Right cardiac atrium (tissue), 5 donors: ENCODE measurements at regions not wholly inside any gene's neighbourhood (a gene's known extent, or its start where the extent isn't known, plus 50 kb on each side); places are given as distances from the start of the nearest gene placed in this dataset.

Source experiments
- ATAC-seq, 2 donors: fragments of 200-7000 bp; cut with Tn5 transposase; one replicate each; pipeline versions ENCODE4 v1.8.0 to v1.9.1; 2020; ENCODE audit warnings: moderate library complexity in 2 of 2, mild to moderate bottlenecking in 1 of 2
- DNase-seq, 3 donors: peaks; one replicate each; pipeline ENCODE4 v3.0.0-alpha.2; 2020
- H3K27ac ChIP-seq: one replicate; pipeline ENCODE4 v1.5.1; 2013; ENCODE audit warnings: mild to moderate bottlenecking, low read length, control low read depth, moderate library complexity
- H3K27me3 ChIP-seq: one replicate; pipeline ENCODE4 v1.6.1; 2013; ENCODE audit not compliant: control insufficient read depth, insufficient read depth
- H3K4me1 ChIP-seq: one replicate; pipeline ENCODE4 v1.6.1; 2013; ENCODE audit warnings: low read length; ENCODE audit not compliant: control insufficient read depth, insufficient read depth
- H3K4me3 ChIP-seq: one replicate; pipeline ENCODE4 v1.5.1; 2013; ENCODE audit warnings: low read length, control low read depth
- H3K9me3 ChIP-seq: one replicate; pipeline ENCODE4 v1.6.1; 2013; ENCODE audit warnings: low read length; ENCODE audit not compliant: control insufficient read depth
- WGBS: extraction: QIAGEN DNeasy Blood & Tissue Kit; methylation state at CpG from one replicate; pipeline ENCODE4 v1.1.7; 2013; 5-methylcytosine and 5-hydroxymethylcytosine counted together
- intact Hi-C, 4 donors: fragments of 100-400 bp; cut with DNase I; formaldehyde crosslinking; loops; one replicate each; pipeline versions ENCODE4 v1.11.0 to v1.14.0; 2022 to 2023
- donor health status: healthy with polysubstance abuse.
- donor health status: DM: no; HTN: yes; CAD: no.
- donor health status: DM: no; HTN: no; CAD: no.
- donor health status: DM: no; HTN: yes; CAD: no; lungs with severe emphysema.
- donor health status: DM: yes; HTN: yes; CAD: no.

DNA sequence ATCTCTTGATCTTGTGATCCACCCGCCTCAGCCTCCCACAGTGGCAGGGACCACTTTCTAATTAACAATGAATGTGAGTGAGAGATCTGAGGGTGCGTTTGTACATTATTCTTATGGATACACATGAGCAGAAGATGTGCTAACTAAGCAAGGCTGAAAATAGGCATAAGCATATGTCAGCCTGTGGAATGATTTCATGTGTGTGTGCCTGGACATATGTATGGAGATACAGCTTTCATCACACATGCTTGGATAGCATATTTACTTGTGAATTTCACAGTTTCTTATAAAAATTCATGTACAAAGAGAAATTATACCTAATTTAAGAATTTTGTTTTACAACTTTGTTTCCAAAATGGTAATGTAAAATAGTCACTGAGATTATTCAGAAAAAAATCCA is 565.6 kb downstream of the MTRR start:
- DNase-seq (no peak), ATAC-seq (no peak)
- Histone ChIP-seq H3K4me3 (no peak overlapping the region), H3K9me3 (no peaks in the 10 kb centered on the region), H3K4me1 (no peaks in the 10 kb centered on the region), H3K27ac (no peak overlapping the region), H3K27me3 (no peaks in the 10 kb centered on the region)
- WGBS = 85% methylated on average over 2 of the region's 2 CpGs
- intact Hi-C loops = no loop called here

- Histone ChIP-seq H3K4me3 (no peak overlapping the region), H3K9me3 (peaks cover 2% of the 10 kb centered on the region), H3K27me3 (no peaks in the 10 kb centered on the region), H3K27ac (no peak overlapping the region), H3K4me1 (no peaks in the 10 kb centered on the region)
- 36% methylated on average over 1 of the region's 1 CpG for WGBS
- DNase-seq (peak in 1 of 3 donors; percentile 51), ATAC-seq (peak; percentile 67 to 84)
- intact Hi-C loops = no loop called here
These were observed 568.0 kb downstream of the MTRR start for GRCh38 chr5:8436924-8437323.

- H3K9me3 ChIP-seq = peaks cover 3% of the 10 kb centered on the region
- intact Hi-C loops = no loop called here
- no peak for ATAC-seq
- H3K27ac ChIP-seq = no peak overlapping the region
- H3K27me3 ChIP-seq = no peaks in the 10 kb centered on the region
- H3K4me1 ChIP-seq = no peaks in the 10 kb centered on the region
- H3K4me3 ChIP-seq = no peak overlapping the region
- DNase-seq = no peak
- WGBS = 52% methylated on average over 1 of the region's 1 CpG
These were observed 576.2 kb downstream of the MTRR start for GRCh38 chr5:8445139-8445538.

DNA sequence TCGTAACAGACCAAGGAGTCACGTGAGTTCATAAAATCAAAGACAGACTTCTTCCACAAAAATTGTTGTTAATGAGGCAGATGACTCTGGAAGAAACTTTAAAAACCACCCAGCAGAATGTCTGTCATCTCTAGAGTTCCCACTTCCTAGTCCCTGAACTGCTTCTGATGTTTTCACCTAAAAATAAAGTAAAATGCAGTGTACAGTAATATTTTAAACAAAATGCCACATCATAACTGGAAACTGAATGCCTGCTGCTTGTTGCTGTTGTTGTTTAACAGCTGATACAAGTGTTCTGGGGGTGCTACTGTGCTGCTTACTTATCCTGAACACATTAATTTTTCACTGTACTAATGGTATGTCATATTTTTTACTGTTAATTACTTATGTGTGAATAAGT is 577.2 kb downstream of the MTRR start:
- ATAC-seq = no peak
- Histone ChIP-seq H3K4me3 (no peak overlapping the region), H3K27me3 (no peaks in the 10 kb centered on the region), H3K9me3 (peaks cover 3% of the 10 kb centered on the region), H3K27ac (no peak overlapping the region), H3K4me1 (no peaks in the 10 kb centered on the region)
- 87% methylated on average over 2 of the region's 2 CpGs for whole genome bisulfite sequencing
- no peak for DNase-seq
- intact Hi-C loops = no loop called here

DNA sequence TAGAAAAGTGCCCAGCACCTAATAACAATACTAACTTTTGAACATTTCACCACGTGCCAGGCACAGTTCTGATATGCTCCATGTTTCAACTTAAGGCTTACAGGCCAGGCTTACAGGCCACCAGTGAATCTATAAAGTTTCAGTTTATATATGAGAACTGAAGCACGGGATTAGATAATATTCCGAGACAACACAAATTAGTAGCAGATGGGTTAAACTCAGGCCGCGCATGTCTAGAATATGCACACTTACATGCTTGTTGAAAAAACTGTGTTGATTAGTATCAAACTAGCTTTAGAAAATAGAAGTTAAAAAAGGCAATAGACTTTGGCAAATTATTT is 587.9 kb downstream of the MTRR start:
- Histone ChIP-seq H3K4me3 (peak overlapping the region; percentile 22), H3K4me1 (no peaks in the 10 kb centered on the region), H3K27me3 (no peaks in the 10 kb centered on the region), H3K9me3 (no peaks in the 10 kb centered on the region), H3K27ac (peak overlapping the region; percentile 22)
- DNase-seq (no peak), ATAC-seq (no peak)
- 69% methylated on average over 5 of the region's 5 CpGs for WGBS
- intact Hi-C loops = no loop called here

DNA sequence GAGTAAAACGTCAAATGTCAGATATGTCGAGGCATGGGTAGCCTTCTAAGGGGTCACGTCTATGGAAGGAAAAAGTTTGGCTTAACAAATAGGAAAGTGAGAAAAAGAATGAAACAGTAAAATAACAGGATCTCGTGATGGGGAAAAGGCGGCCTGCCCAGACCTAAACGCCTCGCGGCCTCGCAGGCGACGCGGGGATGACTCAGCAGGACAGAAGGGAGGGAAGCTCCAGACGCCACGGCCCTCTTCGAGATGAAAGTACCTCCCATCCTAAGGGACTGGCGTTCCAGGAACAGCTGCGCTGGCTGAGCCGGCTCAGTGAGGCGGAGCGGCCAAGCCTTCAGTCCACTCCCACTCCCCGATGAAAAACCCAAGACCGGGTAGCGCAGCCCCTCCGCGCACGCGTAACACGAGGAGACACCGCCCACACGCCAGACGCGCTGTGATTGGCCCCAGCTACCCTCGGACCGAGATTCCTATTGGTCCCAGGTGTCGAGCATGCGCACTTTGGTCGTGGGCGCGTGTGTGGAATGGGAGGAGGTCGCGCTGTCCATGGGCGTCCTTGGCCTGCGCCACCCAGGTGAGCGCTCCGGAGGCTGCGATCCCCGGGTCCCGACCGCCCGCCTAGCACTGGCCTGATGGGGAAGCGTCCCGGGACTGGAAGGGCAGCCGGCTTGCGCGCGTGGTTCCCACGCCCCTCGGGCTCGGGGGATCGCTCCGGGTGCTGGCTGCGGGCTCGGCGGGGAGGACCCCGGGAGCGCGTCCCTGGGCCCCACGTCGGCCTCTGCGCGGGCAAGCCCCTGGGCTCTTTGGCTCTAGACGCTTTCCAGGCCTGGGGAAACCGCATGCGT is 588.5 kb downstream of the MTRR start:
- peak overlapping the region; percentile 86 for H3K27ac ChIP-seq
- intact Hi-C loops = no loop called here
- 29% methylated on average over 74 of the region's 74 CpGs for WGBS
- ATAC-seq (peak; percentile 100), DNase-seq (peak; percentile 96 to 98 (median 98))
- no peaks in the 10 kb centered on the region for H3K9me3 ChIP-seq
- no peaks in the 10 kb centered on the region for H3K27me3 ChIP-seq
- H3K4me1 ChIP-seq = no peaks in the 10 kb centered on the region
- H3K4me3 ChIP-seq = peak overlapping the region; percentile 78

DNA sequence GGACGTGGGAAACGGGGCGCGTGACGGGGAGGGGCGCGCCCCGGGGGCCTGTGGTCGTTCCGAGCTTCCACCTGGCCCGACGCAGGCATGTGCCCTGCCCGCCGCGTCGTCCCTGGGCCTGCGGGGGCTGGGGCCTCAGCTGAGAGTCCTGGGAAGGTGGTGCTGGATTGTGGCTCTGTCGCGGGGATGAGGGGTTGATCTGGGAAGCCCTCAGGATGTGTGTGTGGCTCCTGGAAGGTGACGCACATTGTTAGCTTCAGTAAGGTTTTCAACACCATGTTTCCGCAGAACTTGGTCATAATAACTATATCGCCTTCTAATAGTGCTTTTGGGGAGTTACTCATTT is 589.1 kb downstream of the MTRR start:
- Histone ChIP-seq H3K4me1 (no peaks in the 10 kb centered on the region), H3K27me3 (no peaks in the 10 kb centered on the region), H3K27ac (peak overlapping the region; percentile 86), H3K4me3 (peak overlapping the region; percentile 78), H3K9me3 (no peaks in the 10 kb centered on the region)
- intact Hi-C loops = no loop called here
- ATAC-seq (peak; percentile 14 to 29), DNase-seq (peak in 2 of 3 donors; percentile 15 to 65)
- 23% methylated on average over 22 of the region's 22 CpGs for WGBS

DNA sequence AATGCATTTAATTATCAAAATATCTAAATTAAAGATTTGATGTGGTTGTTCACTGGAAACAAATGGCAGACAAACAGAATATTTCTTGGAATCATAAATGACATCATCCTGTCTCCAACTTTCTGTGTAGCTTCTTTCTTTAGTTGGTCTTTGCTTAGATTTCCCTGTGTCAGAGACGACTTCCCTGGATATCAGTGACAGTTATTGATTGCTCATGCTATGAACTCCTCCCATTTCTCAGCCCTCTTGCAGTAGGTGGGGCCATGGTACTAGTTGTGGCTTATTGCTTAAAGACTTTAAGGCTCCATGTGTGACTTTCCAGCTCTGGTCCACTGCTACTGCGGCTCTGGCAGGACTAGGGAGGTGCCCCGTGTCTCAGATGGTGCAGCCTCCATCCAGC is 592.6 kb downstream of the MTRR start:
- no peak overlapping the region for H3K27ac ChIP-seq
- DNase-seq (no peak), ATAC-seq (no peak)
- H3K9me3 ChIP-seq = no peaks in the 10 kb centered on the region
- 59% methylated on average over 3 of the region's 3 CpGs for WGBS
- H3K4me1 ChIP-seq = no peaks in the 10 kb centered on the region
- H3K4me3 ChIP-seq = no peak overlapping the region
- intact Hi-C loops = no loop called here
- H3K27me3 ChIP-seq = no peaks in the 10 kb centered on the region

GRCh38 chr5:8462565-8462964 is 593.6 kb downstream of the MTRR start:
- Histone ChIP-seq H3K27me3 (no peaks in the 10 kb centered on the region), H3K4me1 (no peaks in the 10 kb centered on the region), H3K4me3 (no peak overlapping the region), H3K9me3 (no peaks in the 10 kb centered on the region), H3K27ac (no peak overlapping the region)
- 61% methylated on average over 4 of the region's 4 CpGs for WGBS
- DNase-seq (no peak), ATAC-seq (no peak)
- intact Hi-C loops = no loop called here

GRCh38 chr5:8470489-8470888 is 601.5 kb downstream of the MTRR start:
- Histone ChIP-seq H3K4me3 (no peak overlapping the region), H3K27ac (no peak overlapping the region), H3K9me3 (peaks cover 3% of the 10 kb centered on the region), H3K27me3 (no peaks in the 10 kb centered on the region), H3K4me1 (no peaks in the 10 kb centered on the region)
- ATAC-seq (no peak), DNase-seq (no peak)
- WGBS = 90% methylated on average over 4 of the region's 4 CpGs
- intact Hi-C loops = no loop called here

DNA sequence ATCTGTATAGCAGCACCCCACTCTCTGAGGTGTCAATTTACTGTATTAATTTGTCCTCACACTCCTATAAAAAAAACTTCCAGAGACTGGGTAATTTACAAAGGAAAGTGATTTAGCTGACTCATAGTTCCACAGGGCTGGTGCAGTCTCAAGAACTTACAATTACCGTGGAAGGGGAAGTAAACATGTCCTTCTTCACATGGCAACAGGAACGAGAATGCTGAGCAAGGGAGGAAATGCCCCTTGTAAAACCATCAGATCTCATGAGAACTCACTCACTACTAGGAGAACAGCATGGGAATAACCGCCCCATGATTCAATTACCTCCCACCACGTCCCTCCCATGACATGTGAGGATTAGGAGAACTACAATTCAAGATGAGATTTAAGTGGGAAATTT is 602.6 kb downstream of the MTRR start:
- no peak for ATAC-seq

DNA sequence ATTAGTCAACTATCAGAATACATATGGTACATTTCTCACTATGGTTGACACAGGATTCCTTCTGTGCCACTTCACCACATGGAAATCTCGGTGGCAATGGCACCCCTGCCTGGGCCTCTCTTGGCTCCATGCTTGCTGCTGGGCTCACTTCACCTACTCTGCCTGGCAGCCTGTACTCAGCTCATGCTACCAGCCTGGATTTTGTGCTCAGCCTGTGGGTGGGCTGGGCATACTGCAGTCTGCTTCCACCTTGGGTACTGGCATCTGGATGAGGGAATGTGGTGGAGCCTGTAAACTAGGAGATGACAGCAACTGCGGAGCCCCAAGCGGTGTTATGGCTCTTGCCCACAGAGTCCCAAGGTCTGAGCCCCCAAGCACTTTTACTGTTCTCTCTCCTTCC is 604.1 kb downstream of the MTRR start:
- Histone ChIP-seq H3K27me3 (no peaks in the 10 kb centered on the region), H3K4me3 (no peak overlapping the region), H3K9me3 (peaks cover 3% of the 10 kb centered on the region), H3K4me1 (no peaks in the 10 kb centered on the region), H3K27ac (no peak overlapping the region)
- DNase-seq (no peak), ATAC-seq (no peak)
- 91% methylated on average over 3 of the region's 3 CpGs for WGBS
- intact Hi-C loops = no loop called here

More for the DNA sequence above, 602.6 kb downstream of the MTRR start:
- Histone ChIP-seq H3K27ac (no peak overlapping the region), H3K4me3 (no peak overlapping the region), H3K27me3 (no peaks in the 10 kb centered on the region), H3K4me1 (no peaks in the 10 kb centered on the region), H3K9me3 (peaks cover 3% of the 10 kb centered on the region)
- intact Hi-C loops = no loop called here
- WGBS = 64% methylated on average over 4 of the region's 4 CpGs
- no peak for DNase-seq
